Loucy (cell line): ENCODE measurements at regions not wholly inside any gene's neighbourhood (a gene's known extent, or its start where the extent isn't known, plus 50 kb on each side); places are given as distances from the start of the nearest gene placed in this dataset.

Experiments
- EZH2phosphoT487 ChIP-seq: fragments of 200-600 bp; IDR thresholded peaks from 2 replicates; pipeline ENCODE4 v1.6.1; 2018; ENCODE audit warnings: antibody characterized with exemption, mild to moderate bottlenecking, moderate library complexity, borderline replicate concordance
- TF ChIP-seq, protein P1 (sequence below): fragments of 200-600 bp; sonication (generic); conservative IDR thresholded peaks from 2 replicates; pipeline ENCODE4 v1.5.1; 2014; ENCODE audit warnings: mild to moderate bottlenecking, antibody characterized with exemption, low read length

- TF ChIP-seq, protein P1, sequence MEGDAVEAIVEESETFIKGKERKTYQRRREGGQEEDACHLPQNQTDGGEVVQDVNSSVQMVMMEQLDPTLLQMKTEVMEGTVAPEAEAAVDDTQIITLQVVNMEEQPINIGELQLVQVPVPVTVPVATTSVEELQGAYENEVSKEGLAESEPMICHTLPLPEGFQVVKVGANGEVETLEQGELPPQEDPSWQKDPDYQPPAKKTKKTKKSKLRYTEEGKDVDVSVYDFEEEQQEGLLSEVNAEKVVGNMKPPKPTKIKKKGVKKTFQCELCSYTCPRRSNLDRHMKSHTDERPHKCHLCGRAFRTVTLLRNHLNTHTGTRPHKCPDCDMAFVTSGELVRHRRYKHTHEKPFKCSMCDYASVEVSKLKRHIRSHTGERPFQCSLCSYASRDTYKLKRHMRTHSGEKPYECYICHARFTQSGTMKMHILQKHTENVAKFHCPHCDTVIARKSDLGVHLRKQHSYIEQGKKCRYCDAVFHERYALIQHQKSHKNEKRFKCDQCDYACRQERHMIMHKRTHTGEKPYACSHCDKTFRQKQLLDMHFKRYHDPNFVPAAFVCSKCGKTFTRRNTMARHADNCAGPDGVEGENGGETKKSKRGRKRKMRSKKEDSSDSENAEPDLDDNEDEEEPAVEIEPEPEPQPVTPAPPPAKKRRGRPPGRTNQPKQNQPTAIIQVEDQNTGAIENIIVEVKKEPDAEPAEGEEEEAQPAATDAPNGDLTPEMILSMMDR: no peak
- TF ChIP-seq EZH2phosphoT487: no peak
These were observed 75.1 kb downstream of the WSB1 start for GRCh38 chr17:27368980-27369379.
